HepG2 (cell line): ENCODE measurements at regions not wholly inside any gene's neighbourhood (a gene's known extent, or its start where the extent isn't known, plus 50 kb on each side); places are given as distances from the start of the nearest gene placed in this dataset.

Experiments used
- EZH2 ChIP-seq: conservative IDR thresholded peaks from 2 replicates; pipeline ENCODE4 v1.6.1; 2012; ENCODE audit warnings: mild to moderate bottlenecking, low read depth, low read length, moderate library complexity
- JUND ChIP-seq: sonication (generic); formaldehyde crosslinking; IDR thresholded peaks from 2 replicates; pipeline ENCODE4 v1.8.0; 2022; ENCODE audit warnings: mild to moderate bottlenecking, missing genetic modification reagents
- KAT8 ChIP-seq: IDR thresholded peaks from 2 replicates; pipeline ENCODE4 v1.6.1; 2016; ENCODE audit warnings: missing genetic modification reagents, missing compliant biosample characterization
- SOX5 ChIP-seq: IDR thresholded peaks from 2 replicates; pipeline ENCODE4 v1.6.1; 2016; ENCODE audit warnings: borderline replicate concordance
- SP1 ChIP-seq, 2 experiments: fragments of 450-650 bp in 1 of 2; sonication (generic) in 1 of 2; formaldehyde crosslinking in 1 of 2; IDR thresholded peaks; 2 replicates each; pipeline versions ENCODE4 v1.4.0 to v1.6.1; 2016 to 2020; ENCODE audit warnings: missing genetic modification reagents in 1 of 2
- TAF1 ChIP-seq: sonication (generic); formaldehyde crosslinking; IDR thresholded peaks from 2 replicates; pipeline ENCODE4 v1.4.0; 2020; ENCODE audit warnings: missing genetic modification reagents
- TBL1XR1 ChIP-seq: fragments of 150-350 bp; IDR thresholded peaks from 2 replicates; pipeline ENCODE4 v1.6.1; 2014; ENCODE audit warnings: borderline replicate concordance, low read length; ENCODE audit not compliant: partially characterized antibody
- ZFP36 ChIP-seq: fragments of 150-350 bp; IDR thresholded peaks from 2 replicates; pipeline ENCODE4 v1.6.1; 2018; ENCODE audit warnings: borderline replicate concordance, low read length, low read depth; ENCODE audit not compliant: partially characterized antibody
- ZNF230 ChIP-seq: sonication (generic); formaldehyde crosslinking; IDR thresholded peaks from 2 replicates; pipeline ENCODE4 v1.4.0; 2020; ENCODE audit warnings: mild to moderate bottlenecking, missing genetic modification reagents
- ZNF275 ChIP-seq: sonication (generic); formaldehyde crosslinking; IDR thresholded peaks from 2 replicates; pipeline ENCODE4 v1.8.0; 2022; ENCODE audit warnings: missing genetic modification reagents, mild to moderate bottlenecking, inconsistent platforms, borderline replicate concordance
- ZNF589 ChIP-seq: sonication (generic); formaldehyde crosslinking; conservative IDR thresholded peaks from 2 replicates; pipeline ENCODE4 v1.8.0; 2022; ENCODE audit warnings: mild to moderate bottlenecking, moderate library complexity, missing genetic modification reagents
- ZNF746 ChIP-seq: sonication (generic); formaldehyde crosslinking; IDR thresholded peaks from 2 replicates; pipeline ENCODE4 v1.8.0; 2022; ENCODE audit warnings: mild to moderate bottlenecking, missing genetic modification reagents
- TF ChIP-seq, protein P1 (sequence below): sonication (generic); formaldehyde crosslinking; IDR thresholded peaks from 2 replicates; pipeline ENCODE4 v1.4.0; 2020; ENCODE audit warnings: missing genetic modification reagents

- TF ChIP-seq ZNF589 (CRISPR knock-in tag): no peak
- TF ChIP-seq ZNF230 (CRISPR knock-in tag): no peak
- TF ChIP-seq ZFP36: no peak
- no peak for TF ChIP-seq TAF1 (CRISPR knock-in tag)
- TF ChIP-seq SP1 (IDR thresholded peaks at IDR 0.05): no peak
- no peak for TF ChIP-seq SP1 (CRISPR knock-in tag; IDR thresholded peaks at IDR 0.05)
- no peak for TF ChIP-seq ZNF746 (CRISPR knock-in tag)
- TF ChIP-seq, protein P1, sequence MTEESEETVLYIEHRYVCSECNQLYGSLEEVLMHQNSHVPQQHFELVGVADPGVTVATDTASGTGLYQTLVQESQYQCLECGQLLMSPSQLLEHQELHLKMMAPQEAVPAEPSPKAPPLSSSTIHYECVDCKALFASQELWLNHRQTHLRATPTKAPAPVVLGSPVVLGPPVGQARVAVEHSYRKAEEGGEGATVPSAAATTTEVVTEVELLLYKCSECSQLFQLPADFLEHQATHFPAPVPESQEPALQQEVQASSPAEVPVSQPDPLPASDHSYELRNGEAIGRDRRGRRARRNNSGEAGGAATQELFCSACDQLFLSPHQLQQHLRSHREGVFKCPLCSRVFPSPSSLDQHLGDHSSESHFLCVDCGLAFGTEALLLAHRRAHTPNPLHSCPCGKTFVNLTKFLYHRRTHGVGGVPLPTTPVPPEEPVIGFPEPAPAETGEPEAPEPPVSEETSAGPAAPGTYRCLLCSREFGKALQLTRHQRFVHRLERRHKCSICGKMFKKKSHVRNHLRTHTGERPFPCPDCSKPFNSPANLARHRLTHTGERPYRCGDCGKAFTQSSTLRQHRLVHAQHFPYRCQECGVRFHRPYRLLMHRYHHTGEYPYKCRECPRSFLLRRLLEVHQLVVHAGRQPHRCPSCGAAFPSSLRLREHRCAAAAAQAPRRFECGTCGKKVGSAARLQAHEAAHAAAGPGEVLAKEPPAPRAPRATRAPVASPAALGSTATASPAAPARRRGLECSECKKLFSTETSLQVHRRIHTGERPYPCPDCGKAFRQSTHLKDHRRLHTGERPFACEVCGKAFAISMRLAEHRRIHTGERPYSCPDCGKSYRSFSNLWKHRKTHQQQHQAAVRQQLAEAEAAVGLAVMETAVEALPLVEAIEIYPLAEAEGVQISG (CRISPR knock-in tag): no peak
- no peak for TF ChIP-seq TBL1XR1
- TF ChIP-seq ZNF275: no peak
- no peak for TF ChIP-seq JUND (CRISPR knock-in tag)
- TF ChIP-seq SOX5: no peak
- no peak for TF ChIP-seq EZH2
- TF ChIP-seq KAT8 (CRISPR knock-in tag): no peak
These were observed 62.8 kb upstream of the LRRC1 start for GRCh38 chr6:53731866-53732636.
